HG02970 (cell line): ENCODE measurements at regions not wholly inside any gene's neighbourhood (a gene's known extent, or its start where the extent isn't known, plus 50 kb on each side); places are given as distances from the start of the nearest gene placed in this dataset.

ENCODE experiments used
- ATAC-seq: cut with Tn5 transposase; IDR thresholded peaks from one replicate; pipeline ENCODE4 v1.9.1; 2021; ENCODE audit warnings: mild to moderate bottlenecking, moderate library complexity, moderate number of reproducible peaks; ENCODE audit not compliant: unreplicated experiment, low FRiP score

DNA sequence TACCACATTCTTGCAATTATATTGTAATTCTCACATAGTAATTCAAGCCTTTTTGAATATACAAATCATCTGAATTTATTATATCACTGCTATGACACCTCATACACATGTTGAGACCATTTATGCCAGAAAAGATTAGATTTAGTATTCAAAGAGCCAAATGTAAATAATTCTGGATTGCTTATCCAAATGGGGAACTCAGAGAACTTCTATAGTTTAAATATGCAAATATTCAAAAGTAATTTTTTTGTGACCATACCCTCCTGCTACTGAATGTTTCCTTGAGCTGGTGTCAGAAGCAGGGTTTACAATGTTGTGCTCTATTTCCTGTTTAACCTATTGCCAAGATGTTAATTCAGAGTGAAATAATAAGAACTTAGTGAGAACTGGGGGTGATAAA is 372.2 kb downstream of the TRIML1 start:
- ATAC-seq, result no peak

- no peak for ATAC-seq
These were observed 393.5 kb downstream of the TRIML1 start for GRCh38 chr4:188532751-188533150.

GRCh38 chr4:188534297-188534696 is 395.1 kb downstream of the TRIML1 start:
- ATAC-seq, result no peak

GRCh38 chr4:188534917-188535316 is 395.7 kb downstream of the TRIML1 start:
- no peak for ATAC-seq

GRCh38 chr4:188536826-188537225 is 397.6 kb downstream of the TRIML1 start:
- no peak for ATAC-seq

DNA sequence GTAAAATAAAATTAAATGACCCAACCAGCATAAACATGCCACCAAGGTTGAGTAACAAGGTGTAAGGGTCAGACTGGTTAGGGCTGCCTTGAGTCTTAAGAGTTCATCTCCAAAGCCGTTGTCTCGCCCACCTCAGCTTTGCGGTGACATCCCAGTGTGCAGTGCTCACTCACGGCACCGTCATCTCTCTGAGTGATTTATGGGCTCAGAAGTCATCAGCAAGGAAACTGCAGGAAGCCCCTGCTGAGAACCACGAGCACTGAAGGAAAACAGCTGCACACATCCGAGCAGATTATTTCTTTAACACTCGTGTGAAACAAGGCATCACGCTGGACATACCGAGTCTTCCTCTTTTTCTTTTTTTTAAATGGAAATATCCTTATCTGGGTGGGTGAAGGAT is 411.1 kb downstream of the TRIML1 start:
- no peak for ATAC-seq

DNA sequence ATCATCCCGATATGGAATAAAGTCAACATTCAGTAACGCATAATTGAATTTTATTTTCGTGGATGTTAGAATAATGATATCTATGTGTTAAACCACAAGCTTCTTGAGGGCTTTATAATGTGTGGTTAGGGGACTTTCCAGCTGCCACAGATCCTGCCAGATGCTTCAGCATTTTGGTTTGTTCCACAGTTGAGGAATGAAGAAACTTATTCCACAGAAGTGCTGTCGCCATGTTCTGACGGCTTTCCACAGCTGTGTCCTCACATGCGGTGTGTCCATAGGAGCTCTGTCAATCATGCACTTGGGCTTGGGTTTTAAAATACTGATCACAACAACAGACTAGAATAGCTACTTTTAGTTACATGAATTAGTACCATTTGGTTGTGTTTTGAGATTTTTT is 411.9 kb downstream of the TRIML1 start:
- no peak for ATAC-seq

GRCh38 chr4:188552741-188553275 is 413.6 kb downstream of the TRIML1 start:
- ATAC-seq, result no peak

DNA sequence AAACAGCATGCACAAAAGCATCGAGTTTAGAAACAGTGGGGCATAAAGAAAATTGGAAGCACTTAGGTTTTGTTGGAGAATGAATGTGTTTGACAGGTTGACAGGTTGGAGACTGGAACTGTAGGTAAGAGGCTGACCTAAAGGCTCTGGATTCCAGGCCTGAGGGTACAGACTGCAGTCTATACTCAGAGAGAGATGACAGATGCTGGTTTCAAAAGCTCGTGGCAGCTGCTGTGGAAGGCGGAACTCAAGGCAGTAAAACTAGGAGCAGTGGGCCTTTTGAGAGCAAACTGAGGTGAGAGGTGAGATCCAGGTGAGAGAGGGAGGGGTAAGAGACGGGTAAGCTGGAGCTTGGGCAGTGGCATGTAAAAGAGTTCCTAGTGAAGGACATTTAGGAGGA is 415.2 kb downstream of the TRIML1 start:
- ATAC-seq, result no peak

- ATAC-seq, result no peak
These were observed 433.9 kb downstream of the TRIML1 start for GRCh38 chr4:188573104-188573503.

GRCh38 chr4:188578657-188579056 is 439.4 kb downstream of the TRIML1 start:
- no peak for ATAC-seq

GRCh38 chr4:188596021-188596420 is 456.8 kb downstream of the TRIML1 start:
- ATAC-seq, result no peak

GRCh38 chr4:188603646-188604045 is 464.4 kb downstream of the TRIML1 start:
- ATAC-seq, result no peak

DNA sequence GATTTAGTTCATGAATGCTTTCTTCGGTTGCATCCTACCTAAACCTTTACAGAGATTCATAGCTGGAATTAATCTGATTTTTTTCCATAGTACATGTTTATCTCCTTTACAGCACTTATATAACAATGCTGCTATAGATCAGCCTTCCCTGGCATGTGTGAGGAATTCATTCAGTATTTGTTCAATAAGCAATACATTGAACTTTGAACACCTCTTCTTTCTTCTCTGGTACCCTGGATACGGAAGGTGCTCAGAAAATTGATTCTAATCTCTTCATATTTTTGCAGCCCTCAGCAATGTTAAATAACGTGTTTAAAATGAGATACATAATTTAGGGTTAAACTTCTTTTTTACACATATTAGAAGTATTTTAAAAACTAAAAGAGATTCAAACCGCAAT is 467.4 kb downstream of the TRIML1 start:
- ATAC-seq, result no peak

DNA sequence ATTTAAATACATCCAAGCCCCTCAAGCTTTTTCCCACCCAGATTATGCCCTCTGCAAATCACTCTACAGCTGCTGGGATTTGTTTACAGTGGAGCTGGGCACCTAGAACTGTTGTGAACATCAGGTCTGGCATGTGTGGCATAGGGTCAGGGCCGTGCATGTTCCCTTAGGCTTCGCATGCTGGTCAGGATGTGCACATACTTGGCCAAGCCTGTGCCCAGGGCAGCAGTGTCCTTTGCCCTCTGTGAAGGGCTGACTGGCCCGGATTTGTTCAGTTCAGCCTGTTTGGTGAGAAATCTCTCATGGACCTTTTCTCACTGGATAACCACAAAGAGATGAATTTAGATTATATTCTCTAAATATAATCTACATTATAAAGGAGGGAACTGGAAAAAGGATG is 471.9 kb downstream of the TRIML1 start:
- no peak for ATAC-seq

DNA sequence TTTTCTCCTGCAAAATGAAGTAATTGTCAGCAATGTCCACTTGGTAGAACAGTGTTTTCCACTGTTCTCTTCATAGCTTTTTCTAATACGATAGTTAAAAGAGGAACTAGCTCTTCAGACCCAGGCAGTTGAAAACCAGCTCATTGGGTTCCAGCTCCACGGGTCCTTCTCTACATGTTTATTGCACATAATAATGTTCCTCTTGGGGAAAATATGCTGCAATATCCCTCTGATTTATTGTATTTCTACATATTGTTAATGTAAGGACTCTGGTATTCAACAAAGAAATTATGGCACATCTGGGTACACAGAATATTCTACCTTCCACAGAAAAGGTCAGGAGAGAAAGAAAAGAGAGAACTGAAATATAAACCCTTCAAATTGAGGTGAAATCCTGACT is 473.4 kb downstream of the TRIML1 start:
- ATAC-seq, result no peak

- no peak for ATAC-seq
These were observed 474.7 kb downstream of the TRIML1 start for GRCh38 chr4:188613976-188614375.

- ATAC-seq, result no peak
These were observed 480.4 kb downstream of the TRIML1 start for GRCh38 chr4:188619456-188620149.

DNA sequence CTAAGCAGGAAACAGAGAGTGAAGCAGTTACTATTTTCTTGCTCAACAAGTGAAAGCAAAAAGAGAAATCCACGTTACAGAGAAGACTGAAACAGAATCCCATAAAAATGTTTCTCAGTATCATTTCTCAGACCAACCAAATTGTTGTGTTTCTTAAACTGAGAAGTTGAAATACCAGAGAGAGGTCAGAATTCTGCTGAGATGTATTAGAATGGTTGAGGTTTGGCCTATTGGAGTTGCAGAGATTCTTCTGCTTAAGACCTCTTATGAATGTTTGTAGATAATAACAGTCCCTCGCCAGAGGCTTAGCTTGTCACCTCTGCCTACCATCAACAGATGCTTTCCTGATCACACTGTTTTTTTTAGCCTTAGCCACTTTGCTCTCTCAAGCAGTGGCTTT is 481.4 kb downstream of the TRIML1 start:
- no peak for ATAC-seq

GRCh38 chr4:188623314-188623854 is 484.1 kb downstream of the TRIML1 start:
- ATAC-seq, result no peak

DNA sequence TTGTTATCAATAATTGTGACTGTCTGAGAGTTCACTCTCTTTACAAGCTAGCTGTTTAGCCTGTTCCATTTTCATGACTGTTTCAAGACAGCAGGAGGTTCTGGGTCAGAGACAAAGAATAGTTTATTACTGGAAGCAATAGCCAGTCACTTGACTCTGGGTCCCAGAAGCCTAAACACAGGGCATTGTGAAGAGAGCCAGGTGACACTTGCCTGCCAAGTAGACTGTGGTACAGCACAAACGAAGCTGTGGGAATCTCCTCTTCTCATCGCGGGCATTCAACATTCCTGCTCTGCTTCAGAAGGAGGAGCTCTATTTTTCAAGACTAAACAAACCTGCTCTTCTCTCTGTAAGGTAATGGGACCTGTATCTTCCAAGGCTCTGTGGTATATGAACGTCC is 485.1 kb downstream of the TRIML1 start:
- ATAC-seq, result no peak

DNA sequence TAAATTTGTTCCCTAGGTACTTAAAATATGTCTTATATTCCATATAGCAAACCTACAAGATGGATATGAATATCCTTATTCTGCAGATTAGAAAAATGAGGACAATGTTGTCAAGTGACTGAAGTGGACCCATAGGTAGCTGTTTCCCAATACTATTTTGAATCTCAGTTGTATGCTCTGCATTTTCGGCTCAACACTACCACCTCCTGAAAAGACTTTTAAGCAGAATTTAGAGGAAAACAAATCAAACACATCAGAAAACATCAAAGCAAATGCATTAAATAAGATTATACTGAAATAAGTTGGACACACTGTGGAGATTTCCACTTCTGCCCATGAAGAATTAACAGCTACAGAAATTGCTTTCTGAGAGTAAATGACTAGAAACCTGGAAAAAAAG is 488.7 kb downstream of the TRIML1 start:
- no peak for ATAC-seq
